ENCODE measurements at regions not wholly inside any gene's neighbourhood (a gene's known extent, or its start where the extent isn't known, plus 50 kb on each side); places are given as distances from the start of the nearest gene placed in this dataset.
A peak's percentile ranks its signal among the peaks of the same experiment; 100 is the strongest.

GRCh38 chr2:168346725-168347477 lies 99.5 kb upstream of the STK39 start (continued):
- TF ChIP-seq, protein P1, sequence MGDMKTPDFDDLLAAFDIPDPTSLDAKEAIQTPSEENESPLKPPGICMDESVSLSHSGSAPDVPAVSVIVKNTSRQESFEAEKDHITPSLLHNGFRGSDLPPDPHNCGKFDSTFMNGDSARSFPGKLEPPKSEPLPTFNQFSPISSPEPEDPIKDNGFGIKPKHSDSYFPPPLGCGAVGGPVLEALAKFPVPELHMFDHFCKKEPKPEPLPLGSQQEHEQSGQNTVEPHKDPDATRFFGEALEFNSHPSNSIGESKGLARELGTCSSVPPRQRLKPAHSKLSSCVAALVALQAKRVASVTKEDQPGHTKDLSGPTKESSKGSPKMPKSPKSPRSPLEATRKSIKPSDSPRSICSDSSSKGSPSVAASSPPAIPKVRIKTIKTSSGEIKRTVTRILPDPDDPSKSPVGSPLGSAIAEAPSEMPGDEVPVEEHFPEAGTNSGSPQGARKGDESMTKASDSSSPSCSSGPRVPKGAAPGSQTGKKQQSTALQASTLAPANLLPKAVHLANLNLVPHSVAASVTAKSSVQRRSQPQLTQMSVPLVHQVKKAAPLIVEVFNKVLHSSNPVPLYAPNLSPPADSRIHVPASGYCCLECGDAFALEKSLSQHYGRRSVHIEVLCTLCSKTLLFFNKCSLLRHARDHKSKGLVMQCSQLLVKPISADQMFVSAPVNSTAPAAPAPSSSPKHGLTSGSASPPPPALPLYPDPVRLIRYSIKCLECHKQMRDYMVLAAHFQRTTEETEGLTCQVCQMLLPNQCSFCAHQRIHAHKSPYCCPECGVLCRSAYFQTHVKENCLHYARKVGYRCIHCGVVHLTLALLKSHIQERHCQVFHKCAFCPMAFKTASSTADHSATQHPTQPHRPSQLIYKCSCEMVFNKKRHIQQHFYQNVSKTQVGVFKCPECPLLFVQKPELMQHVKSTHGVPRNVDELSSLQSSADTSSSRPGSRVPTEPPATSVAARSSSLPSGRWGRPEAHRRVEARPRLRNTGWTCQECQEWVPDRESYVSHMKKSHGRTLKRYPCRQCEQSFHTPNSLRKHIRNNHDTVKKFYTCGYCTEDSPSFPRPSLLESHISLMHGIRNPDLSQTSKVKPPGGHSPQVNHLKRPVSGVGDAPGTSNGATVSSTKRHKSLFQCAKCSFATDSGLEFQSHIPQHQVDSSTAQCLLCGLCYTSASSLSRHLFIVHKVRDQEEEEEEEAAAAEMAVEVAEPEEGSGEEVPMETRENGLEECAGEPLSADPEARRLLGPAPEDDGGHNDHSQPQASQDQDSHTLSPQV (IDR thresholded peaks at IDR 0.05): no peak
- TF ChIP-seq ZNF384 (IDR thresholded peaks at IDR 0.05; ENCODE audit: borderline replicate concordance, low read depth, low read length): no peak
- TF ChIP-seq RFX5 (IDR thresholded peaks at IDR 0.05; ENCODE audit: low read depth, low read length): no peak
- TF ChIP-seq ZNF622 (IDR thresholded peaks at IDR 0.05): no peak
- no peak for TF ChIP-seq PAX5 (IDR thresholded peaks at IDR 0.05; ENCODE audit: borderline replicate concordance, low read depth, low read length)
- TF ChIP-seq IKZF2 (IDR thresholded peaks at IDR 0.05): no peak
- peak in 1 of 2 experiments; percentile 14; a peak in 1 of 3 replicates for TF ChIP-seq EGR1 (IDR thresholded peaks at IDR 0.05; ENCODE audit: borderline replicate concordance in 1 of 2, low read depth in 2 of 2, low read length in 2 of 2)
- 0 out of 2 replicates have a peak, but pooled peaks have one; percentile 42 for TF ChIP-seq CBX5 (IDR thresholded peaks at IDR 0.05; ENCODE audit: low read depth)
